ENCODE measurements at regions not wholly inside any gene's neighbourhood (a gene's known extent, or its start where the extent isn't known, plus 50 kb on each side); places are given as distances from the start of the nearest gene placed in this dataset.

- no peak for DNase-seq (ENCODE audit: low read depth in 3 of 3)
Measured at GRCh38 chr3:178445139-178445538, 91.1 kb upstream of the KCNMB2 start.

GRCh38 chr3:178446059-178446458 is 90.2 kb upstream of the KCNMB2 start:
- DNase-seq (ENCODE audit: low read depth in 3 of 3) = no peak

- no peak for DNase-seq (ENCODE audit: low read depth in 3 of 3)
Measured at GRCh38 chr3:178450476-178450875, 85.8 kb upstream of the KCNMB2 start.

GRCh38 chr3:178451799-178452198 is 84.4 kb upstream of the KCNMB2 start:
- no peak for DNase-seq (ENCODE audit: low read depth in 3 of 3)

GRCh38 chr3:178454726-178455125 is 81.5 kb upstream of the KCNMB2 start:
- DNase-seq (ENCODE audit: low read depth in 3 of 3) = no peak

GRCh38 chr3:178455226-178455625 is 81.0 kb upstream of the KCNMB2 start:
- no peak for DNase-seq (ENCODE audit: low read depth in 3 of 3)

- no peak for DNase-seq (ENCODE audit: low read depth in 3 of 3)
Measured at GRCh38 chr3:178455946-178456345, 80.3 kb upstream of the KCNMB2 start.

GRCh38 chr3:178456621-178457285 is 79.5 kb upstream of the KCNMB2 start:
- DNase-seq (ENCODE audit: low read depth in 3 of 3) = no peak

- no peak for DNase-seq (ENCODE audit: low read depth in 3 of 3)
Measured at GRCh38 chr3:178457511-178457910, 78.7 kb upstream of the KCNMB2 start.

GRCh38 chr3:178458313-178459037 is 77.8 kb upstream of the KCNMB2 start:
- no peak for DNase-seq (ENCODE audit: low read depth in 3 of 3)

- no peak for DNase-seq (ENCODE audit: low read depth in 3 of 3)
Measured at GRCh38 chr3:178459038-178459410, 77.2 kb upstream of the KCNMB2 start.

GRCh38 chr3:178465260-178466180 is 70.7 kb upstream of the KCNMB2 start:
- DNase-seq (ENCODE audit: low read depth in 3 of 3) = no peak

GRCh38 chr3:178472941-178473340 is 63.3 kb upstream of the KCNMB2 start:
- no peak for DNase-seq (ENCODE audit: low read depth in 3 of 3)

GRCh38 chr3:178474526-178474925 is 61.7 kb upstream of the KCNMB2 start:
- DNase-seq (ENCODE audit: low read depth in 3 of 3) = no peak

- DNase-seq (ENCODE audit: low read depth in 3 of 3) = no peak
Measured at GRCh38 chr3:178475062-178475461, 61.2 kb upstream of the KCNMB2 start.

- DNase-seq (ENCODE audit: low read depth in 3 of 3) = no peak
Measured at GRCh38 chr3:178476886-178477285, 59.4 kb upstream of the KCNMB2 start.

- no peak for DNase-seq (ENCODE audit: low read depth in 3 of 3)
Measured at GRCh38 chr3:178479446-178479845, 56.8 kb upstream of the KCNMB2 start.

- DNase-seq (ENCODE audit: low read depth in 3 of 3) = no peak
Measured at GRCh38 chr3:178479860-178480259, 56.4 kb upstream of the KCNMB2 start.

- no peak for DNase-seq (ENCODE audit: low read depth in 3 of 3)
Measured at GRCh38 chr3:178480274-178480673, 56.0 kb upstream of the KCNMB2 start.

- no peak for DNase-seq (ENCODE audit: low read depth in 3 of 3)
Measured at GRCh38 chr3:178480795-178481194, 55.4 kb upstream of the KCNMB2 start.

GRCh38 chr3:178482981-178483380 is 53.3 kb upstream of the KCNMB2 start:
- no peak for DNase-seq (ENCODE audit: low read depth in 3 of 3)

- no peak for DNase-seq (ENCODE audit: low read depth in 3 of 3)
Measured at GRCh38 chr3:178483704-178484103, 52.5 kb upstream of the KCNMB2 start.

- DNase-seq (ENCODE audit: low read depth in 3 of 3) = no peak
Measured at GRCh38 chr3:178485756-178486155, 50.5 kb upstream of the KCNMB2 start.
